Kidney (tissue), 13 donors: ENCODE measurements at regions not wholly inside any gene's neighbourhood (a gene's known extent, or its start where the extent isn't known, plus 50 kb on each side); places are given as distances from the start of the nearest gene placed in this dataset.

Source experiments
- DNase-seq, 5 donors: peaks; one replicate each; pipeline ENCODE4 v3.0.0-alpha.2; 2013 to 2020
- FAIRE-seq: peaks from 2 replicates; lab custom pipeline; 2012; peaks lifted over from hg19 to GRCh38; lab: Jason Lieb, UNC
- H3K27ac ChIP-seq, 2 donors: one replicate each; pipeline ENCODE4 v1.7.0; 2013; ENCODE audit warnings: low read depth in 2 of 2, low read length in 2 of 2, inconsistent platforms in 1 of 2
- H3K27me3 ChIP-seq: one replicate; pipeline ENCODE4 v1.7.1; 2013; ENCODE audit warnings: low read length, inconsistent platforms; ENCODE audit not compliant: control insufficient read depth, insufficient read depth
- H3K36me3 ChIP-seq, 3 donors: one replicate each; pipeline versions ENCODE4 v1.7.0 to v1.7.1; 2013; ENCODE audit warnings: low read length in 3 of 3, control low read depth in 1 of 3, inconsistent platforms in 1 of 3; ENCODE audit not compliant: insufficient read depth in 3 of 3, control insufficient read depth in 2 of 3
- H3K4me1 ChIP-seq, 3 donors: one replicate each; pipeline versions ENCODE4 v1.7.0 to v1.7.1; 2013; ENCODE audit warnings: low read length in 3 of 3, inconsistent platforms in 1 of 3, low read depth in 1 of 3; ENCODE audit not compliant: control insufficient read depth in 2 of 3, insufficient read depth in 2 of 3
- H3K4me3 ChIP-seq, 3 donors: one replicate each; pipeline versions ENCODE4 v1.7.0 to v1.8.1; 2013; ENCODE audit warnings: low read length in 3 of 3, control low read depth in 1 of 3, inconsistent platforms in 1 of 3
- H3K9ac ChIP-seq, 3 donors: one replicate each; pipeline versions ENCODE4 v1.7.0 to v1.7.1; 2013; ENCODE audit warnings: low read length in 3 of 3, control low read depth in 1 of 3, inconsistent platforms in 1 of 3
- H3K9me3 ChIP-seq, 3 donors: one replicate each; pipeline versions ENCODE4 v1.7.0 to v1.7.1; 2013; ENCODE audit warnings: low read length in 3 of 3, control low read depth in 1 of 3, inconsistent platforms in 1 of 3; ENCODE audit not compliant: control insufficient read depth in 2 of 3, insufficient read depth in 1 of 3
- CTCF ChIP-seq: IDR thresholded peaks from 3 replicates; pipeline ENCODE4 v1.5.1; 2012; ENCODE audit warnings: mild to moderate bottlenecking, moderate library complexity, borderline replicate concordance; ENCODE audit not compliant: insufficient read depth; ENCODE audit errors: extremely low read depth
- intact Hi-C: fragments of 100-400 bp; cut with DNase I; formaldehyde crosslinking; loops from one replicate; pipeline ENCODE4 v1.11.1; 2022
- donor health status: control.
- donor health status: control.
- donor health status: control.
- donor health status: control.
- donor health status: control.
- donor health status: DM: yes; HTN: yes; CAD: no.
- donor health status: Normal renal cell carcinoma (clear cell type).

- Histone ChIP-seq H3K9ac (no peak overlapping the region), H3K4me3 (no peak overlapping the region), H3K36me3 (no peaks in the 10 kb centered on the region), H3K4me1 (no peaks in the 10 kb centered on the region), H3K27me3 (no peaks in the 10 kb centered on the region), H3K9me3 (no peaks in the 10 kb centered on the region), H3K27ac (no peak overlapping the region)
- no peak for DNase-seq
- FAIRE-seq, result no peak
- intact Hi-C loops, result no loop called here
- no peak for TF ChIP-seq CTCF
These were observed 85.9 kb downstream of the BOD1 start for GRCh38 chr5:173530547-173530946.

GRCh38 chr5:173529861-173530260 lies 86.6 kb downstream of the BOD1 start:
- no peaks in the 10 kb centered on the region for H3K9me3 ChIP-seq
- FAIRE-seq (no peak), DNase-seq (no peak)
- TF ChIP-seq CTCF, result no peak
- H3K4me1 ChIP-seq, result no peaks in the 10 kb centered on the region
- H3K27ac ChIP-seq, result no peak overlapping the region
- no peak overlapping the region for H3K9ac ChIP-seq
- no peak overlapping the region for H3K4me3 ChIP-seq
- no peaks in the 10 kb centered on the region for H3K27me3 ChIP-seq
- intact Hi-C loops, result no loop called here
- no peaks in the 10 kb centered on the region for H3K36me3 ChIP-seq

GRCh38 chr5:173527671-173528070 lies 88.8 kb downstream of the BOD1 start:
- Histone ChIP-seq H3K9me3 (no peaks in the 10 kb centered on the region), H3K4me1 (no peaks in the 10 kb centered on the region), H3K4me3 (no peak overlapping the region), H3K36me3 (no peaks in the 10 kb centered on the region), H3K9ac (no peak overlapping the region), H3K27ac (no peak overlapping the region), H3K27me3 (no peaks in the 10 kb centered on the region)
- DNase-seq, result no peak
- no peak for FAIRE-seq
- TF ChIP-seq CTCF, result no peak
- intact Hi-C loops, result no loop called here

GRCh38 chr5:173524136-173524535 lies 92.3 kb downstream of the BOD1 start:
- Histone ChIP-seq H3K27ac (no peak overlapping the region), H3K27me3 (no peaks in the 10 kb centered on the region), H3K36me3 (no peaks in the 10 kb centered on the region), H3K4me3 (no peak overlapping the region), H3K9ac (no peak overlapping the region), H3K9me3 (peaks cover 0 to 2% (median 0%) of the 10 kb centered on the region in 3 donors), H3K4me1 (no peaks in the 10 kb centered on the region)
- TF ChIP-seq CTCF, result no peak
- DNase-seq (no peak), FAIRE-seq (no peak)
- intact Hi-C loops, result no loop called here
